ENCODE measurements at regions not wholly inside any gene's neighbourhood (a gene's known extent, or its start where the extent isn't known, plus 50 kb on each side); places are given as distances from the start of the nearest gene placed in this dataset.

- no peak overlapping the region for H3K4me3 ChIP-seq
- H4K20me1 ChIP-seq, result no peaks in the 10 kb centered on the region
- H3K9ac ChIP-seq, result no peak overlapping the region
- no peak overlapping the region for H3K4me2 ChIP-seq
- H3K4me1 ChIP-seq, result no peaks in the 10 kb centered on the region
- TF ChIP-seq Cebpa-rat (IDR thresholded peaks at IDR 0.05), result no peak
- H3K27ac ChIP-seq, result no peak overlapping the region
- no peaks in the 10 kb centered on the region for H3K36me3 ChIP-seq
- no peaks in the 10 kb centered on the region for H3K9me3 ChIP-seq (replicated peaks in 1 of 11)
- H3K27me3 ChIP-seq, result no peaks in the 10 kb centered on the region
Measured at GRCh38 chr2:81093031-81093430, 788.5 kb upstream of the LRRTM1 start.

GRCh38 chr2:81087646-81088045 lies 783.1 kb upstream of the LRRTM1 start:
- Histone ChIP-seq H3K4me1 (no peaks in the 10 kb centered on the region), H3K9me3 (replicated peaks in 1 of 11) (no peaks in the 10 kb centered on the region), H3K27me3 (no peaks in the 10 kb centered on the region), H3K4me2 (no peak overlapping the region), H3K36me3 (no peaks in the 10 kb centered on the region), H3K4me3 (no peak overlapping the region), H3K27ac (peak overlapping the region in 1 of 11 experiments; percentile 27; a peak in 1 of 22 replicates), H3K9ac (no peak overlapping the region), H4K20me1 (no peaks in the 10 kb centered on the region)
- TF ChIP-seq Cebpa-rat (IDR thresholded peaks at IDR 0.05), result no peak

- H4K20me1 ChIP-seq, result no peaks in the 10 kb centered on the region
- H3K9me3 ChIP-seq (replicated peaks in 1 of 11), result no peaks in the 10 kb centered on the region
- no peaks in the 10 kb centered on the region for H3K4me1 ChIP-seq
- H3K36me3 ChIP-seq, result no peaks in the 10 kb centered on the region
- H3K27me3 ChIP-seq, result no peaks in the 10 kb centered on the region
- no peak for TF ChIP-seq Cebpa-rat (IDR thresholded peaks at IDR 0.05)
- H3K4me3 ChIP-seq, result no peak overlapping the region
- no peak overlapping the region for H3K9ac ChIP-seq
- no peak overlapping the region for H3K27ac ChIP-seq
- no peak overlapping the region for H3K4me2 ChIP-seq
Measured at GRCh38 chr2:81084101-81084500, 779.5 kb upstream of the LRRTM1 start.

- Histone ChIP-seq H3K27ac (no peak overlapping the region), H3K36me3 (no peaks in the 10 kb centered on the region), H3K9ac (no peak overlapping the region), H3K4me1 (no peaks in the 10 kb centered on the region), H3K9me3 (replicated peaks in 1 of 11) (no peaks in the 10 kb centered on the region), H3K4me3 (no peak overlapping the region), H3K4me2 (no peak overlapping the region), H3K27me3 (no peaks in the 10 kb centered on the region), H4K20me1 (no peaks in the 10 kb centered on the region)
- TF ChIP-seq Cebpa-rat (IDR thresholded peaks at IDR 0.05), result no peak
Measured at GRCh38 chr2:81078631-81079030, 774.1 kb upstream of the LRRTM1 start.

GRCh38 chr2:81078102-81078501 lies 773.5 kb upstream of the LRRTM1 start:
- Histone ChIP-seq H4K20me1 (no peaks in the 10 kb centered on the region), H3K4me1 (no peaks in the 10 kb centered on the region), H3K4me3 (no peak overlapping the region), H3K9ac (no peak overlapping the region), H3K27me3 (no peaks in the 10 kb centered on the region), H3K36me3 (no peaks in the 10 kb centered on the region), H3K9me3 (replicated peaks in 1 of 11) (no peaks in the 10 kb centered on the region), H3K27ac (no peak overlapping the region), H3K4me2 (no peak overlapping the region)
- TF ChIP-seq Cebpa-rat (IDR thresholded peaks at IDR 0.05), result no peak

GRCh38 chr2:81077396-81077795 lies 772.8 kb upstream of the LRRTM1 start:
- no peak overlapping the region for H3K9ac ChIP-seq
- H3K27me3 ChIP-seq, result no peaks in the 10 kb centered on the region
- no peaks in the 10 kb centered on the region for H3K4me1 ChIP-seq
- H3K9me3 ChIP-seq (replicated peaks in 1 of 11), result no peaks in the 10 kb centered on the region
- TF ChIP-seq Cebpa-rat (IDR thresholded peaks at IDR 0.05), result no peak
- H3K4me2 ChIP-seq, result no peak overlapping the region
- H3K27ac ChIP-seq, result no peak overlapping the region
- H3K4me3 ChIP-seq, result no peak overlapping the region
- H4K20me1 ChIP-seq, result no peaks in the 10 kb centered on the region
- no peaks in the 10 kb centered on the region for H3K36me3 ChIP-seq

GRCh38 chr2:81073412-81073811 lies 768.9 kb upstream of the LRRTM1 start:
- Histone ChIP-seq H3K4me1 (no peaks in the 10 kb centered on the region), H4K20me1 (no peaks in the 10 kb centered on the region), H3K9me3 (replicated peaks in 1 of 11) (no peaks in the 10 kb centered on the region), H3K27ac (no peak overlapping the region), H3K4me3 (no peak overlapping the region), H3K4me2 (no peak overlapping the region), H3K9ac (no peak overlapping the region), H3K36me3 (no peaks in the 10 kb centered on the region), H3K27me3 (no peaks in the 10 kb centered on the region)
- no peak for TF ChIP-seq Cebpa-rat (IDR thresholded peaks at IDR 0.05)

- Histone ChIP-seq H4K20me1 (no peaks in the 10 kb centered on the region), H3K4me3 (no peak overlapping the region), H3K4me1 (no peaks in the 10 kb centered on the region), H3K36me3 (no peaks in the 10 kb centered on the region), H3K9ac (no peak overlapping the region), H3K27me3 (no peaks in the 10 kb centered on the region), H3K9me3 (replicated peaks in 1 of 11) (no peaks in the 10 kb centered on the region), H3K4me2 (no peak overlapping the region), H3K27ac (no peak overlapping the region)
- no peak for TF ChIP-seq Cebpa-rat (IDR thresholded peaks at IDR 0.05)
Measured at GRCh38 chr2:81068144-81068543, 763.6 kb upstream of the LRRTM1 start.

GRCh38 chr2:81061016-81061415 lies 756.5 kb upstream of the LRRTM1 start:
- Histone ChIP-seq H3K36me3 (no peaks in the 10 kb centered on the region), H3K27ac (no peak overlapping the region), H4K20me1 (no peaks in the 10 kb centered on the region), H3K4me3 (no peak overlapping the region), H3K4me2 (no peak overlapping the region), H3K9me3 (replicated peaks in 1 of 11) (no peaks in the 10 kb centered on the region; a peak in 1 of 22 replicates), H3K4me1 (no peaks in the 10 kb centered on the region), H3K27me3 (no peaks in the 10 kb centered on the region), H3K9ac (no peak overlapping the region)
- no peak for TF ChIP-seq Cebpa-rat (IDR thresholded peaks at IDR 0.05)

- Histone ChIP-seq H3K9ac (no peak overlapping the region), H3K4me1 (no peaks in the 10 kb centered on the region), H3K9me3 (replicated peaks in 1 of 11) (no peaks in the 10 kb centered on the region), H3K27ac (no peak overlapping the region), H4K20me1 (no peaks in the 10 kb centered on the region), H3K4me3 (no peak overlapping the region), H3K4me2 (no peak overlapping the region), H3K36me3 (no peaks in the 10 kb centered on the region), H3K27me3 (no peaks in the 10 kb centered on the region)
- TF ChIP-seq Cebpa-rat (IDR thresholded peaks at IDR 0.05), result no peak
Measured at GRCh38 chr2:81050580-81051095, 746.1 kb upstream of the LRRTM1 start.
